ENCODE measurements at regions not wholly inside any gene's neighbourhood (a gene's known extent, or its start where the extent isn't known, plus 50 kb on each side); places are given as distances from the start of the nearest gene placed in this dataset.

GRCh38 chr9:89808756-89809181 is 204.0 kb downstream of the GADD45G start:
- no peak for DNase-seq (ENCODE audit: low spot score)

GRCh38 chr9:89810431-89810830 is 205.6 kb downstream of the GADD45G start:
- DNase-seq (ENCODE audit: low spot score) = no peak

- no peak for DNase-seq (ENCODE audit: low spot score)
Measured at GRCh38 chr9:89811356-89811755, 206.5 kb downstream of the GADD45G start.

GRCh38 chr9:89811886-89812450 is 207.2 kb downstream of the GADD45G start:
- no peak for DNase-seq (ENCODE audit: low spot score)

- no peak for DNase-seq (ENCODE audit: low spot score)
Measured at GRCh38 chr9:89812556-89813181, 207.9 kb downstream of the GADD45G start.

- no peak for DNase-seq (ENCODE audit: low spot score)
Measured at GRCh38 chr9:89813482-89813881, 208.7 kb downstream of the GADD45G start.

GRCh38 chr9:89814340-89815040 is 209.7 kb downstream of the GADD45G start:
- DNase-seq (ENCODE audit: low spot score) = no peak

- DNase-seq (ENCODE audit: low spot score) = no peak
Measured at GRCh38 chr9:89815061-89815902, 210.5 kb downstream of the GADD45G start.

GRCh38 chr9:89815903-89816573 is 211.2 kb downstream of the GADD45G start:
- no peak for DNase-seq (ENCODE audit: low spot score)

- no peak for DNase-seq (ENCODE audit: low spot score)
Measured at GRCh38 chr9:89817151-89817950, 212.5 kb downstream of the GADD45G start.

- no peak for DNase-seq (ENCODE audit: low spot score)
Measured at GRCh38 chr9:89820337-89820736, 215.5 kb downstream of the GADD45G start.

GRCh38 chr9:89821081-89821480 is 216.3 kb downstream of the GADD45G start:
- no peak for DNase-seq (ENCODE audit: low spot score)

GRCh38 chr9:89822996-89823395 is 218.2 kb downstream of the GADD45G start:
- no peak for DNase-seq (ENCODE audit: low spot score)

GRCh38 chr9:89825669-89826068 is 220.9 kb downstream of the GADD45G start:
- DNase-seq (ENCODE audit: low spot score) = no peak

GRCh38 chr9:89826186-89826585 is 221.4 kb downstream of the GADD45G start:
- no peak for DNase-seq (ENCODE audit: low spot score)

GRCh38 chr9:89829346-89829745 is 224.5 kb downstream of the GADD45G start:
- DNase-seq (ENCODE audit: low spot score) = no peak

- no peak for DNase-seq (ENCODE audit: low spot score)
Measured at GRCh38 chr9:89835666-89836065, 230.9 kb downstream of the GADD45G start.

- DNase-seq (ENCODE audit: low spot score) = no peak
Measured at GRCh38 chr9:89837162-89837933, 232.5 kb downstream of the GADD45G start.

- no peak for DNase-seq (ENCODE audit: low spot score)
Measured at GRCh38 chr9:89837934-89838310, 233.1 kb downstream of the GADD45G start.

GRCh38 chr9:89838621-89839020 is 233.8 kb downstream of the GADD45G start:
- DNase-seq (ENCODE audit: low spot score) = no peak

Measured in hematopoietic multipotent progenitor cell treated with erythropoietin and hydrocortisone succinate and interleukin-3 and kit ligand, for 15 days (in vitro differentiated cells).